T-helper 2 cell treated with Interferon-gamma antibody and Interleukin-4, amounts not matched to agents 5 μg/mL and 100 μg/mL, for 36 hours (primary cell): ENCODE measurements at regions not wholly inside any gene's neighbourhood (a gene's known extent, or its start where the extent isn't known, plus 50 kb on each side); places are given as distances from the start of the nearest gene placed in this dataset.
"Not testable (repeated sequence)": the region's sequence is repeated elsewhere in the genome, so short reads cannot be mapped to it uniquely, and the experiment has no call there.

Experiments used
- DNase-seq: peaks from one replicate; pipeline ENCODE4 v3.0.0; 2021; ENCODE audit warnings: low spot score
- H3K27ac Mint-ChIP-seq: one replicate; pipeline ENCODE4 v1.8.0; 2021; ENCODE audit warnings: mild to moderate bottlenecking, mixed read lengths
- H3K27me3 Mint-ChIP-seq: one replicate; pipeline ENCODE4 v1.8.0; 2021; ENCODE audit warnings: low read depth, mixed read lengths
- H3K36me3 Mint-ChIP-seq: one replicate; pipeline ENCODE4 v1.8.0; 2021; ENCODE audit warnings: low read depth, mixed read lengths
- H3K4me1 Mint-ChIP-seq: one replicate; pipeline ENCODE4 v1.8.0; 2021; ENCODE audit warnings: low read depth, mixed read lengths
- H3K4me3 Mint-ChIP-seq: one replicate; pipeline ENCODE4 v1.8.0; 2022; ENCODE audit warnings: mild to moderate bottlenecking, moderate library complexity, mixed read lengths
- H3K9me3 Mint-ChIP-seq: one replicate; pipeline ENCODE4 v1.8.0; 2021; ENCODE audit warnings: mixed read lengths

DNA sequence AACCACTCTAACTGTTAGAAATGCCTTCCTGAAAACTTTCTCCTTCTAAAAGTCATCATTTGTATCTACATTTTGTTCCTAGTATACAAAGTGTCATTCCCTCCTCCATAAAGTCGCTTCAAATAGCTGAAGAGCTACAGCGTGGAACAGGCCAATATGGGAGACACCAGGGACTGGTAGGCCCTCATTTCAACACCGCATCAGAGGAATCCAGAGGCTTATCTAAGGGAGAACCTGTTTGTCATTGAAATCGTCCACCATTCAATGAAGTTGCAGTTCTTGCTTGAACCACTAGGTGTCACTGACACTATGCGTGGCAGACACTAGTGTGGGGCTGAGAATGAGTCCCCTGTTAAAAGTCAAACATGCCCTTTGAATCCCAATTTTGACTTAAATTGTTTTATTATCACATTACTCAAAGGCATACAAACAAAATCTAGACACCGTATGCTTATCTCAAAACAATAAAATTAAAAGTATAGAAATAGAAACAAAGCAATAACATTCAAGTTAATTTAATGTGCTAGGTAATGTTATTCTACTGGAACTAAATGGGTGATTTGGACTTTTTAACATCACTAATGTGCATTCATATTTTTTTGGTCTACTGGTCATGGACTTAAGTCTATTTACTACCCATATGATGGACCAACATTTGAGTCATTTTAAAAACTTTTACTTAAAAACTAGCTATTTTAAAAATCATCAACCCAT, 182.3 kb downstream of the FCRL5 start:
- Mint-ChIP-seq H3K27ac (no peak overlapping the region), H3K36me3 (no peaks in the 10 kb centered on the region), H3K9me3 (no peaks in the 10 kb centered on the region), H3K4me1 (peaks cover 2% of the 10 kb centered on the region), H3K27me3 (peaks cover 5% of the 10 kb centered on the region), H3K4me3 (no peak overlapping the region)
- peak; percentile 22 for DNase-seq

DNA sequence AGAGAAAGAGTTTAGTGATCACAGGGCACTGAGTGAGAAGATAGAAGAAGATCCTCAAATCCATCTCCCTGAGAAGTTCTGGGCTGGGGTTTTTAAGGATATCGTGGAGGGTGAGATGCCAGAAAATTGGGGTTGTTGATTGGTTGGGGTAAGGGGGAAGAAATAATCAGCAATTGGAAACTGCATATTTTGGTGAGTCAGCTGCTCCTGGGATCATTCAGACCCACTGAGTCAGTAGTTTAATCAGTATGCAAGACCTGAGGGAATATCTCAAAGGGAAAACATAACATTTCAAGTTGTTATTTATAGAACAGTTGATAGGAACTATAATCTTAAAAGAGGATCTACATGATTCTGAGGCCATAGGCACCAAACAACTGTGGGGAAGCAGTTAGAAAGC, 183.4 kb downstream of the FCRL5 start:
- not testable (repeated sequence) for H3K4me3 Mint-ChIP-seq, DNase-seq, H3K27me3 Mint-ChIP-seq, H3K4me1 Mint-ChIP-seq, H3K9me3 Mint-ChIP-seq, H3K27ac Mint-ChIP-seq, H3K36me3 Mint-ChIP-seq

DNA sequence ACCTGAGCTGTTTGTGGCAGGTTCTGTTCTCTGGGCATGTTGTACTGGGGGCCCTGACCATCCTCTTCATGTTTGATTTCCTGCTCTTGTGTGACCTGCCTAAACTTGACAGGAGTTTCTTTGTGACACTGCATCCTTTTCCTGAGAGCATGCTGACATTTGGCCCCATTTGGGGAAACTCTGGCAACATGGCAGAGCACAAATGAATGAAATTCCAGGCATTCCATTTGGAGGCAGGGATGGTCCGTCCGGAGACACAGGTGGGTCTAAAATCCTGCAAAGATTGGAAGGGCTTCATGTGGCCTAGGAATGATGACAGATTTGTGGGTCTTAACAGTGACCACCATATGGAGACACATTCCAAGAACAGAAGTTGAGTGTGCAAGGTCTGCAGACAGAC, 184.0 kb downstream of the FCRL5 start:
- no peak overlapping the region for H3K27ac Mint-ChIP-seq
- H3K36me3 Mint-ChIP-seq, result no peaks in the 10 kb centered on the region
- H3K4me3 Mint-ChIP-seq, result no peak overlapping the region

DNA sequence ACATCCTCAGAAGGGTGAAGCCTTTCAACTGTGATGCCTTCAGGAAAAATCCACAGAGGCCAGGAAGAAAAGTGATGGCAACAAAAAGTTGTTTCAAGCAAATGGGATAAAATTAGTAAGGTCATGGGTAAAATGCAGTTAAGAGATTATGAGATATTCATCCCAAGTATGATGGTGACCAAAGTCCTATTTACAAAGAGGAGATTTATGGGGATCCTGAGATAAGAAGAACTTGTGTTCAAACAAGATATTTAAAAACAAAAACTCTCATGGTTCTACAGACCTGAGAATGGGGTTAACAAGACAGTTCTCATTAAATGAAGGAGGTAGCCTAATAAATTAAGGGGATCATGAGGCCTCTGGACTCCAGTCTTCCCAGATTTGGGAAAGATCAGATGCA, 184.4 kb downstream of the FCRL5 start:
- Mint-ChIP-seq H3K4me1 (peaks cover 2% of the 10 kb centered on the region), H3K27me3 (peaks cover 5% of the 10 kb centered on the region), H3K36me3 (no peaks in the 10 kb centered on the region), H3K4me3 (no peak overlapping the region), H3K27ac (no peak overlapping the region), H3K9me3 (no peaks in the 10 kb centered on the region)
- DNase-seq, result no peak

More for the DNA sequence above, 184.0 kb downstream of the FCRL5 start:
- Mint-ChIP-seq H3K9me3 (no peaks in the 10 kb centered on the region), H3K4me1 (peaks cover 2% of the 10 kb centered on the region), H3K27me3 (peaks cover 5% of the 10 kb centered on the region)
- no peak for DNase-seq

DNA sequence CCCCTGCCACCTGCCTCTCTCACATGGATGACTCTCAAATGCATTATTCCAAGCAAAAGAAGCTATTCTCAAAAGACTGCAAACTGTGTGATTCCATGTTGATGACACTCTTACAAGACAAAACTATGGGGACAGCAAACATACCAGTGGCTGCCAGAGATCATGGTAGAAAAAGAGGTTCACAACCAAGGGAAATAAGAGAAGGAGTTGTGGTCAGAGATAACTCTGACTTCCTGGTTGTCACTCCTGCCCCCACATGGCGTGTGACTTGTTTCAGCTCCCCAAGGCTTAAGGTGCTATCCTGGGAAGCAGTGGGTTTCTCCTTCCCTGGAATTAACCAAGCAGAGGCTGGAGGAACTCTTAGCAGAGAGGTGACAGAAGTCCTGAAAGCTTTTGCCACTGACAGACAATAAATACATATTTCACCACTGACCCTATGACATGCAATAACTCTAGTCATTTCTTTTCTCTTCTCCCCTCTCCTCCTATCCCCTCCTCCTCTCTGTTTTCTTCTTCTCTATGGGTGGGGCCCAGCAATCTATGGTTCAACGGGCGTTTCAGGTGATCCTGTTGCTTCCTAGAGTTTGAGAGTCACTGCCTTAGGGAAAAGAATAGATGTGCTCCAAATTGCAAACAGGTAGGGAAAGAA, 185.1 kb downstream of the FCRL5 start:
- Mint-ChIP-seq H3K36me3 (no peaks in the 10 kb centered on the region), H3K4me3 (no peak overlapping the region), H3K4me1 (peaks cover 2% of the 10 kb centered on the region), H3K27ac (no peak overlapping the region), H3K27me3 (peaks cover 5% of the 10 kb centered on the region), H3K9me3 (no peaks in the 10 kb centered on the region)
- DNase-seq, result no peak

DNA sequence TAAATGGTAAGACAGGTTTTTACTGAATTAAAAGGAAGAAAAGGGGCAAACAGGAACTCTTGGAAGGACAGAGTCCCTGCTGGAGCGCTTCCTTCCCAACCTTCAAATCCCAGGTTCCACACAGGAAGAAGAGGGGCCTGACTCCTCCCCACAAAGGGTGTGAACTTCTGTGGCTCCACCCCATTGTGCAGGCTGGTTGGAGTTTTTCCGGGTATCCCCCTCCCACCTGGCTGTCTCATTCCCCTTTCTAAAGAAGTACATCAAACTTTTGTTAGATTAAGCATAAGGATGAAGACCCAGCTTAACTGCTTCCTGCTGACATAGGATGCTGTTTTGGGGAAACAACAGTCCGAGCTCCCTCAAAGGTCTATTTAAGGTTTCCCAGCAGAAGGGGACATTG, 187.7 kb downstream of the FCRL5 start:
- Mint-ChIP-seq H3K36me3 (no peaks in the 10 kb centered on the region), H3K27me3 (peaks cover 8% of the 10 kb centered on the region), H3K4me3 (no peak overlapping the region), H3K4me1 (no peaks in the 10 kb centered on the region), H3K9me3 (no peaks in the 10 kb centered on the region), H3K27ac (no peak overlapping the region)
- DNase-seq, result no peak

DNA sequence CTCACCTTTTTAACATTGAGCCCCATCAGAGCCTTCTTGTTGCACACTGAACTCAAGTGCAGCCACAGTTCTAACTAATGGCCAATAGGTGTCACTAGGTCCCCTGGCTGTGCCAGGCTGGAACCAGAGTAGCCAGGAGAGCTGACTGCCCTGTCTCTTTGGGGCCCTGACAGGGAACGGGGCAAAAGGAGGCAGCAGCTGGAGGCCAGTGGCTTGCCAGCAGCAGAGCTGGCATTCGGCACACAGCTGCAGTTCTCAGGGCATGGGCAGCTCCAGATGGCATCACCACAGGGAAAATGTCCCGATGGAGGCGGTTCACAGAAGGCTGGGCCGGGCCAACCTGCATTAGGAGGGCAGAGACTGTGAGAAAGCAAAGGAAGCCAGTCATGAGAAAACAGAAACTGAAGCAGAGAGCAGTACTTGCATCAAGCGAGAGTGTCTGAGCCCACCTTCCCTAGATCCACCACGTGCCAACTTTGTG, 188.6 kb downstream of the FCRL5 start:
- no peaks in the 10 kb centered on the region for H3K9me3 Mint-ChIP-seq
- H3K27me3 Mint-ChIP-seq, result peaks cover 10% of the 10 kb centered on the region
- DNase-seq, result no peak
- no peaks in the 10 kb centered on the region for H3K36me3 Mint-ChIP-seq
- H3K4me3 Mint-ChIP-seq, result no peak overlapping the region
- H3K27ac Mint-ChIP-seq, result no peak overlapping the region
- H3K4me1 Mint-ChIP-seq, result no peaks in the 10 kb centered on the region

DNA sequence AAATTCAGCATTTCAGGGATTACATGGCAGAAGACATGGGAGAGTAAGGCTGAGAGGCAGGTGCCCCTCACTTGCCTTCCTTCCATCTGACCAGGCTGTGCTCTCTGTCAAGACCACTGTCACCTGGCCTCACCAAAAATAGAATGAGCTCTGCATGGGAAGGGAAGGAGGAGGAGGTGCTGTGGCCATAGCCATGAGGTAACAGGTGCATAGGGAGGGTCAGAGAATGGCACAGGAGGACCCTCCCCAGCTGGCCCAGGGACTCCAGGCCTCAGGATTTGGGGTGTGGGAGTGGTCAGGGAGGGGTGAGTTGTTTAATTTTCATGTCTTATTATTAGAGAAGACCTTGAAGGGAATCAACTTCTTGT, 192.3 kb downstream of the FCRL5 start:
- Mint-ChIP-seq H3K27me3 (peaks cover 17% of the 10 kb centered on the region), H3K27ac (no peak overlapping the region), H3K36me3 (no peaks in the 10 kb centered on the region), H3K4me1 (no peaks in the 10 kb centered on the region), H3K4me3 (no peak overlapping the region), H3K9me3 (no peaks in the 10 kb centered on the region)
- no peak for DNase-seq

DNA sequence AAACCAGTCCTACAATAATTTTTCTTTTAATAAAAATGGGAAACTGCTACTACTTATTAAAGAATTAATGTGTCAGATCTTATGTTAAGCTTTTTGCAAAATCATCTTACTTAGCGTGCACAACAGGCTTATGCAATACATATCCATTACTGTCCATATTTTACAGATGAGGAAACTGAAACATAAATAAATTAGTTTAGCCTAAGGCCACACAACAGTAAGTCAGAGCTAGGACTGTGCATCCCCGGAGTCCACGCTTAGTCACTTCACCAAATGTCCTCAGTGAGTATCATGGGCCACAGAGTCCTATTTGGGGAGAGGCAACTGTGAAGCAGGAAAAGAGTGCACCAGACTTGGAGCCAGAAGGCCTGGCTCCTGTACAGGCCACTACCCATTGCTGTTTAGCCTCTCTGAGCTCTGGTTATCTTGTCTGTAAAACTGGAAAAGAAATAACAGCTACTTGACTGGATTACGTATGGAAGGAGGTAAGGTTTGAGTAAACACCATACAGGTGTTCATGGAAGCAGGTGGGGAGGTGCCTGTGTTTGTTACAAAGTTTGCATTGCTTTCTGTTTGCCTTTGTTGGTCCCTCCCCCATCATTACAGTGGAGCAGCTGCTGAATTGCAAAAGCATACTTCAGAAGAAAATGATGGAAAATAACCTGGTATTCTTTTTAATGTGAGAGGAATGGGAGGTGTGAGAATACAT, 192.8 kb downstream of the FCRL5 start:
- Mint-ChIP-seq H3K36me3 (no peaks in the 10 kb centered on the region), H3K4me3 (no peak overlapping the region), H3K4me1 (no peaks in the 10 kb centered on the region), H3K27ac (no peak overlapping the region), H3K9me3 (no peaks in the 10 kb centered on the region), H3K27me3 (peaks cover 17% of the 10 kb centered on the region)
- no peak for DNase-seq

DNA sequence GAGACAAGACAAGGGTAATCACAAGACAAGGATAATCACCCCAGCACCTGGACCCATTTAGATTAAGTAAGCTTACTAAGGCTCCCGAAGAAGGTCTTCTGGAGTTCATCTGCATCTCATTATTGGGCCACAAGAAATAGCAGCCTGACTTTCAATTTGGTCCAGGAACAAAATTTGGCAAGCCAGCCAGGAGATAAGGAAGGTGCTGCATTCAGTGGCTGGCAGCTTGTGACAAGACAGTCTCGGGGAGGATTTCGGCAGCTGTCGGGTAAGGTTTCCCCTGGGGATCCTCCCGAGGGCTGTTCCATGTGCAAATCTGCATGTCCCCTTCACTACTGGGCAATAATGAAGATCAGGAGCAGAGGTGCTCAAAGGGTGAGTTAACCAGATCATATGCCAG, 195.2 kb downstream of the FCRL5 start:
- peaks cover 19% of the 10 kb centered on the region for H3K27me3 Mint-ChIP-seq
- no peaks in the 10 kb centered on the region for H3K9me3 Mint-ChIP-seq
- no peak for DNase-seq
- no peak overlapping the region for H3K27ac Mint-ChIP-seq
- H3K36me3 Mint-ChIP-seq, result no peaks in the 10 kb centered on the region
- no peaks in the 10 kb centered on the region for H3K4me1 Mint-ChIP-seq
- H3K4me3 Mint-ChIP-seq, result no peak overlapping the region

DNA sequence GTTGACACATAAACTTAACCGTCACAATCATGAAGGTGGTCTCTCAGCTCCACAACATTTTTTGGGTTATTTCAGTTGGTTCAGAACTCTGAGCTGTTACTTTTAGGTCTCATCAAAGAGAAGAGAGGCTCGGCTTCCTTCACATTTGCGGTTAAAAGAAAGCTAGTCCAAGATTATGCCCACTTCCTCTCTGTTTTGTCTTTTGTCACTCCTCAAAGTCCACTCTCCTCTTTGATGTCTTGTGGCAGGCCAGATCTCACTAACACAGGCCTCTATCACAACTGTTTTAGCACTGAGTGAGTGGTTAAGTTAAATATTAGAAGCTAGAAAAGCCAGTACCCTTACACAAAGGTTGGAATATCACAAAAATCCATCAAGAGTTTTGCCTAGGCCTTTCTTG, 195.7 kb downstream of the FCRL5 start:
- no peaks in the 10 kb centered on the region for H3K36me3 Mint-ChIP-seq
- peaks cover 19% of the 10 kb centered on the region for H3K27me3 Mint-ChIP-seq
- DNase-seq, result no peak
- no peak overlapping the region for H3K27ac Mint-ChIP-seq
- H3K4me3 Mint-ChIP-seq, result no peak overlapping the region
- H3K4me1 Mint-ChIP-seq, result no peaks in the 10 kb centered on the region
- H3K9me3 Mint-ChIP-seq, result no peaks in the 10 kb centered on the region

DNA sequence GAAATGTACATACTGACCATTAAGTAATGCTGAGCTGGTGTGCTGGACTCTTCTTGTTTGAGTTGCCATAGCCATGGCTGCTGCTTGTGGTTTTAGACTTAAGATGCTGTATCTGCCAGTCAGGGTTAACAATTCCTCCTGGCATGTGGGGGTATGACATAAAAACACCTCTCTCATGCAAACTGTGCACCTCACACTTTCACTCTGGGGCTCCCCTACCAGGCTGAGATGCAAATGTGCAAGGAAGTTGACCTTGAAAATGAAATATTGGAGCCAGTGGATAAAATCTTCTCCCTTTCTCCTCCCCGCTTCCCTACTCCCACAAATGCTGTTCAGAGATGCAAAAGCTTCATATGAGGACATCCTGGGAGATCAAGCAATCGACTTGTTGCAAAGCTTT, 198.8 kb downstream of the FCRL5 start:
- peaks cover 12% of the 10 kb centered on the region for H3K27me3 Mint-ChIP-seq
- H3K9me3 Mint-ChIP-seq, result no peaks in the 10 kb centered on the region
- no peaks in the 10 kb centered on the region for H3K4me1 Mint-ChIP-seq
- no peak overlapping the region for H3K4me3 Mint-ChIP-seq
- no peaks in the 10 kb centered on the region for H3K36me3 Mint-ChIP-seq
- no peak overlapping the region for H3K27ac Mint-ChIP-seq
- DNase-seq, result no peak

DNA sequence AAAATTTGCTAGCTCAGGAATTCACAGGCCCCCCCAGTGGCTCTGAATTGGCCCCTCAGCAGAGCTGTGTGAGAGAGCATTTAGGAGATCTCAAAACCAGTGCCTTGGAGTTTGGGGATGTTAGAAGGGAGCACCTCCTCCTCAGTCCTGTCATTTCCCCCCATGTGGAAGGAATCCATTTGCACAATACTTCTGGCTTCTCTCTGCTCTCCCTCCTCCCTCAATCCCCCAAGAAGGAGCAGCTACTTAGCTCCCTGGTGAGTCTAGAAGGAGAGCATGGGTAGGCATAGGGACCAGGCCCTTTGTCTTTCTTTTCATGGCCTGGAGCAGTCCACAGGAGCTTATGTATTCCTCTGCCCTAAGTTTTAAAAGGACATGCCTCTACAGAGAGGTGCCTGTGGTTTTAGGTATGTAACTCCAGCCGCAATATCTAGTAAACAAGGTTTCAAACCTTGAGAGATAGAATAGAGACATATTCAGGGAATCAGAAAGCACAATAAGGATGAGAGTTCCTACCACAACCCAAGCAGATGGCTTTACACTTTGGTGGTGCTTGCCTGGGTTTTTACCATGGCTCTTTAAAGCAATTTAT, 199.4 kb downstream of the FCRL5 start:
- Mint-ChIP-seq H3K36me3 (no peaks in the 10 kb centered on the region), H3K27me3 (peaks cover 12% of the 10 kb centered on the region)

DNA sequence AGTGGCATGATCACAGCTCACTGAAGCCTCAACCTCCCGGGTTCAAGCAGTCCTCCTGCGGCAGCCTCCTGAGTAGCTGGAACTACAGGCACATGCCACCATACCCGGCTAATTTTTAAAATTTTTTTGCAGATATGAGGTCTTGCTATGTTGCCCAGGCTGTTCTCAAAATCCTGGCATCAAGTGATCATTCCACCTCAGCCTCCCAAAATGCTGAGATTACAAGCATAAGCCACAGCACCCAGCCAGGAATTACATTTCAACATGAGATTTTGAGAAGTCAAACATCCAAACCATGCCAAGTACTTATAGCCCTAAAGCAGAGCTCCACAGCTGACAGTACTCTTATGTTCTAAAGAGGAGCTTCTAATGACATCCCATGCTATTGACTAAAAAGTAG, 200.1 kb downstream of the FCRL5 start:
- H3K4me1 Mint-ChIP-seq, result no peaks in the 10 kb centered on the region
- H3K27me3 Mint-ChIP-seq, result peaks cover 12% of the 10 kb centered on the region
- DNase-seq, result no peak
- no peaks in the 10 kb centered on the region for H3K36me3 Mint-ChIP-seq
- no peaks in the 10 kb centered on the region for H3K9me3 Mint-ChIP-seq
- H3K27ac Mint-ChIP-seq, result no peak overlapping the region
- H3K4me3 Mint-ChIP-seq, result no peak overlapping the region

More for the DNA sequence above, 199.4 kb downstream of the FCRL5 start:
- no peaks in the 10 kb centered on the region for H3K9me3 Mint-ChIP-seq
- no peak overlapping the region for H3K4me3 Mint-ChIP-seq
- DNase-seq, result no peak
- H3K4me1 Mint-ChIP-seq, result no peaks in the 10 kb centered on the region
- no peak overlapping the region for H3K27ac Mint-ChIP-seq
